GM23338 (cell line): ENCODE measurements at regions not wholly inside any gene's neighbourhood (a gene's known extent, or its start where the extent isn't known, plus 50 kb on each side); places are given as distances from the start of the nearest gene placed in this dataset.

Source experiments
- ATAC-seq: fragments of 200-7000 bp; cut with Tn5 transposase; 3 replicates; pipeline ENCODE4 v1.9.1; 2020
- DNase-seq: peaks from one replicate; pipeline ENCODE4 v3.0.0-alpha.2; 2015; ENCODE audit warnings: low spot score
- H2AFZ ChIP-seq: fragments of 200-600 bp; sonication (generic); 2 replicates; pipeline ENCODE4 v1.8.0; 2016; ENCODE audit warnings: antibody characterized with exemption, mild to moderate bottlenecking, moderate library complexity
- H3F3A ChIP-seq: fragments of 200-600 bp; sonication (generic); replicated peaks from 2 replicates; pipeline ENCODE4 v1.8.0; 2017; ENCODE audit warnings: antibody characterized with exemption, mixed run types, low read depth
- H3K27ac ChIP-seq: fragments of 200-600 bp; sonication (generic); 2 replicates; pipeline ENCODE4 v1.6.1; 2016; ENCODE audit warnings: low read depth
- H3K27me3 ChIP-seq: fragments of 200-600 bp; sonication (generic); 2 replicates; pipeline ENCODE4 v1.8.0; 2016; ENCODE audit warnings: mild to moderate bottlenecking, mixed run types, moderate library complexity; ENCODE audit not compliant: insufficient read depth
- H3K36me3 ChIP-seq: fragments of 200-600 bp; sonication (generic); 2 replicates; pipeline ENCODE4 v1.8.0; 2016; ENCODE audit warnings: mild to moderate bottlenecking; ENCODE audit not compliant: insufficient read depth
- H3K4me1 ChIP-seq: fragments of 200-600 bp; sonication (generic); 2 replicates; pipeline ENCODE4 v1.8.0; 2016; ENCODE audit warnings: mild to moderate bottlenecking, moderate library complexity; ENCODE audit not compliant: insufficient read depth
- H3K4me2 ChIP-seq: fragments of 200-600 bp; sonication (generic); 2 replicates; pipeline ENCODE4 v1.7.1; 2017; ENCODE audit warnings: mixed run types
- H3K4me3 ChIP-seq: fragments of 200-600 bp; sonication (generic); 2 replicates; pipeline ENCODE4 v1.6.1; 2016; ENCODE audit warnings: mixed run types
- H3K79me2 ChIP-seq: fragments of 200-600 bp; sonication (generic); replicated peaks from 2 replicates; pipeline ENCODE4 v1.8.0; 2017; ENCODE audit warnings: mild to moderate bottlenecking; ENCODE audit not compliant: insufficient read depth
- H3K9me2 ChIP-seq: fragments of 200-600 bp; sonication (generic); 2 replicates; pipeline ENCODE4 v1.8.0; 2017; ENCODE audit not compliant: insufficient read depth
- H4K20me1 ChIP-seq: fragments of 200-600 bp; sonication (generic); replicated peaks from 2 replicates; pipeline ENCODE4 v1.8.0; 2017; ENCODE audit warnings: mild to moderate bottlenecking; ENCODE audit not compliant: insufficient read depth
- H3K27ac Mint-ChIP-seq: 2 replicates; pipeline ENCODE4 v1.8.0; 2020; ENCODE audit warnings: inconsistent platforms, mild to moderate bottlenecking, moderate library complexity, mixed read lengths
- H3K27me3 Mint-ChIP-seq: 3 replicates; pipeline ENCODE4 v1.8.0; 2022; ENCODE audit warnings: low read depth, mild to moderate bottlenecking, moderate library complexity, mixed read lengths, inconsistent platforms; ENCODE audit not compliant: insufficient read depth, poor library complexity
- H3K36me3 Mint-ChIP-seq: 3 replicates; pipeline ENCODE4 v1.8.0; 2021; ENCODE audit warnings: low read depth, mild to moderate bottlenecking, inconsistent platforms, moderate library complexity, mixed read lengths
- H3K4me1 Mint-ChIP-seq: 3 replicates; pipeline ENCODE4 v1.8.0; 2020; ENCODE audit warnings: mild to moderate bottlenecking, inconsistent platforms, mixed read lengths
- H3K4me3 Mint-ChIP-seq: 3 replicates; pipeline ENCODE4 v1.8.0; 2021; ENCODE audit warnings: moderate library complexity, mild to moderate bottlenecking, inconsistent platforms, mixed read lengths
- H3K9me3 Mint-ChIP-seq: 3 replicates; pipeline ENCODE4 v1.8.0; 2020; ENCODE audit warnings: moderate library complexity, mild to moderate bottlenecking, inconsistent platforms, mixed read lengths
- CTCF ChIP-seq, 2 experiments: fragments of 200-600 bp in 1 of 2; sonication (generic) in 1 of 2; conservative IDR thresholded peaks; 2 replicates each; pipeline versions ENCODE4 v1.5.1 to v1.6.1; 2016 to 2017; ENCODE audit warnings: antibody characterized with exemption in 2 of 2, low read depth in 2 of 2, mild to moderate bottlenecking in 2 of 2, moderate library complexity in 1 of 2
- ETS1 ChIP-seq: IDR thresholded peaks from 2 replicates; pipeline ENCODE4 v1.6.1; 2016; ENCODE audit warnings: antibody characterized with exemption
- EZH2 ChIP-seq: fragments of 200-600 bp; sonication (generic); IDR thresholded peaks from one replicate; pipeline ENCODE4 v1.8.0; 2017; ENCODE audit warnings: antibody characterized with exemption, mild to moderate bottlenecking, low read depth; ENCODE audit not compliant: unreplicated experiment
- EZH2phosphoT487 ChIP-seq: fragments of 200-600 bp; sonication (generic); IDR thresholded peaks from one replicate; pipeline ENCODE4 v1.8.1; 2018; ENCODE audit warnings: antibody characterized with exemption; ENCODE audit not compliant: unreplicated experiment
- STAT1 ChIP-seq: IDR thresholded peaks from one replicate; pipeline ENCODE4 v1.6.1; 2016; ENCODE audit warnings: antibody characterized with exemption; ENCODE audit not compliant: unreplicated experiment
- ZNF114 ChIP-seq: fragments of 250-450 bp; sonication (Bioruptor Pico); IDR thresholded peaks from 2 replicates; pipeline ENCODE4 v1.5.0; 2020; ENCODE audit warnings: mild to moderate bottlenecking, moderate library complexity
- ZNF331 ChIP-seq: fragments of 250-450 bp; sonication (Bioruptor Pico); IDR thresholded peaks from 2 replicates; pipeline ENCODE4 v1.5.0; 2020; ENCODE audit warnings: low read depth, mild to moderate bottlenecking, moderate library complexity
- ZNF462 ChIP-seq: fragments of 250-450 bp; sonication (Bioruptor Pico); IDR thresholded peaks from 2 replicates; pipeline ENCODE4 v1.5.0; 2020; ENCODE audit warnings: mild to moderate bottlenecking, moderate library complexity

GRCh38 chr9:94167376-94167890, 83.2 kb downstream of the PTPDC1 start (continued):
- TF ChIP-seq ZNF462 (CRISPR knock-in tag): no peak
- TF ChIP-seq ETS1: no peak
- TF ChIP-seq EZH2phosphoT487: no peak
- no peak for TF ChIP-seq STAT1
- TF ChIP-seq EZH2: no peak
- TF ChIP-seq ZNF331 (CRISPR knock-in tag): no peak

GRCh38 chr9:94168203-94169000, 84.1 kb downstream of the PTPDC1 start:
- peaks cover 22% of the 10 kb centered on the region for H3K4me1 ChIP-seq
- H3K27me3 ChIP-seq: no peaks in the 10 kb centered on the region
- H3K4me2 ChIP-seq: peak overlapping the region; percentile 89
- H3K27ac ChIP-seq: no peak overlapping the region
- no peaks in the 10 kb centered on the region; the same call in 1 of the 2 replicates for H3F3A ChIP-seq
- no peaks in the 10 kb centered on the region for H3K27me3 Mint-ChIP-seq
- H3K36me3 ChIP-seq: no peaks in the 10 kb centered on the region
- DNase-seq (no peak), ATAC-seq (no peak)
- H2AFZ ChIP-seq: no peak overlapping the region
- no peaks in the 10 kb centered on the region for H3K9me2 ChIP-seq
- peak overlapping the region; percentile 63 for H3K4me3 ChIP-seq
- TF ChIP-seq ETS1 (no peak), EZH2 (no peak), CTCF (conservative IDR thresholded peaks at IDR 0.05; ENCODE audit: low read depth in 2 of 2) (no peak), ZNF114 (CRISPR knock-in tag) (no peak)
- H3K79me2 ChIP-seq: peaks cover 65% of the 10 kb centered on the region
- H3K36me3 Mint-ChIP-seq: peaks cover 33% of the 10 kb centered on the region
- H3K9me3 Mint-ChIP-seq: peaks cover 4% of the 10 kb centered on the region
- peaks cover 56% of the 10 kb centered on the region for H4K20me1 ChIP-seq
- peaks cover 36% of the 10 kb centered on the region for H3K4me1 Mint-ChIP-seq
- H3K4me3 Mint-ChIP-seq: peak overlapping the region; percentile 96
- peak overlapping the region; percentile 96 for H3K27ac Mint-ChIP-seq
